ENCODE measurements at regions not wholly inside any gene's neighbourhood (a gene's known extent, or its start where the extent isn't known, plus 50 kb on each side); places are given as distances from the start of the nearest gene placed in this dataset.

DNA sequence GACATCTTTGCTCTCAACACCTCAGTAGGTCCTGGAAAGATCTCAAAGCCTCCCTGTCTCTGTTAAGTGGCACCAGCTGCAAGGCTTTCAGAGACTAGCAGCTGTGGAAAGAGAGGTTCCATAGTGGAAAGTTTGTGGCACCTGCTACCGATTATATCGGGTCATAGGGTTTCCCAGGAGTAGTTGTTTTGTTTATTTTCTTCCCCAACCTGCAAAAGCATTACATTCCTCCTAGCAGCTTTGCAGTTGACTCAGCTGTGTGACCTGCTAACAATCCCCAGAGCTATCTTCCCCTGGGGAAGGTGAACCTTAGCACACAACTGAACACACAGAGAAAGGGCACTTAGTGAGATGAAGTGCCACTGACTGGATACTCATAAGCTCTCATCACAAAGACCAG, 598.9 kb upstream of the GRM7 start:
- Histone ChIP-seq H3K36me3 (ENCODE audit: control insufficient read depth in 2 of 2, insufficient read depth in 2 of 2, low read length in 1 of 2) (no peaks in the 10 kb centered on the region), H3K4me3 (ENCODE audit: low read length in 2 of 2) (no peak overlapping the region), H3K27ac (ENCODE audit: low read depth in 1 of 2, low read length in 1 of 2) (no peak overlapping the region), H3K27me3 (ENCODE audit: control insufficient read depth in 2 of 2, insufficient read depth in 1 of 2, low read length in 1 of 2) (no peaks in the 10 kb centered on the region), H3K9me3 (ENCODE audit: control insufficient read depth in 2 of 2, insufficient read depth in 1 of 2, low read length in 1 of 2) (no peaks in the 10 kb centered on the region), H3K4me1 (ENCODE audit: control insufficient read depth in 2 of 2, insufficient read depth in 2 of 2, low read length in 2 of 2) (no peaks in the 10 kb centered on the region)
- 96% methylated on average over 2 of the region's 2 CpGs for WGBS
- DNase-seq (ENCODE audit: low read depth in 6 of 9, low spot score in 9 of 9): no peak

DNA sequence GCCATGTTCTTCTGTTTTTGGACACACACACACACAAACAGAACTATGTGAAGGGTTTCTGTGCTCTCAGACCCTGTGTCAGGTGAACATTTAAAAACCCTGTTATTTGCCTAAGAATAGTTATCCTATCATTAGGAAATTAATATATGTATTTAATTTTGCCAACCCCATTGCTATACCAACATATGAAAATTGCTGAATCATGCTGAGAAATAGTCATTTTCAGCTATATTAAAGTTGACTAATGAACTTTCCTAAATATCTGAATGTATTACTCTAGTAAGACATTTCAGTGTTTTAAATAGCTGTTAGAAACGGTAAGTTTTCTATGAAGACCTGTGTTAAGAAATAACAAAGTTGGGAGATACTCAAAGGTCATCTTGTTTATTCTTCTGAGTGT, 596.9 kb upstream of the GRM7 start:
- no peaks in the 10 kb centered on the region for H3K27me3 ChIP-seq (ENCODE audit: control insufficient read depth in 2 of 2, insufficient read depth in 1 of 2, low read length in 1 of 2)
- H3K4me1 ChIP-seq (ENCODE audit: control insufficient read depth in 2 of 2, insufficient read depth in 2 of 2, low read length in 2 of 2): no peaks in the 10 kb centered on the region
- H3K4me3 ChIP-seq (ENCODE audit: low read length in 2 of 2): no peak overlapping the region
- no peaks in the 10 kb centered on the region for H3K36me3 ChIP-seq (ENCODE audit: control insufficient read depth in 2 of 2, insufficient read depth in 2 of 2, low read length in 1 of 2)
- no peaks in the 10 kb centered on the region for H3K9me3 ChIP-seq (ENCODE audit: control insufficient read depth in 2 of 2, insufficient read depth in 1 of 2, low read length in 1 of 2)
- H3K27ac ChIP-seq (ENCODE audit: low read depth in 1 of 2, low read length in 1 of 2): no peak overlapping the region
- 92% methylated on average over 1 of the region's 1 CpG for WGBS
- no peak for DNase-seq (ENCODE audit: low read depth in 6 of 9, low spot score in 9 of 9)

DNA sequence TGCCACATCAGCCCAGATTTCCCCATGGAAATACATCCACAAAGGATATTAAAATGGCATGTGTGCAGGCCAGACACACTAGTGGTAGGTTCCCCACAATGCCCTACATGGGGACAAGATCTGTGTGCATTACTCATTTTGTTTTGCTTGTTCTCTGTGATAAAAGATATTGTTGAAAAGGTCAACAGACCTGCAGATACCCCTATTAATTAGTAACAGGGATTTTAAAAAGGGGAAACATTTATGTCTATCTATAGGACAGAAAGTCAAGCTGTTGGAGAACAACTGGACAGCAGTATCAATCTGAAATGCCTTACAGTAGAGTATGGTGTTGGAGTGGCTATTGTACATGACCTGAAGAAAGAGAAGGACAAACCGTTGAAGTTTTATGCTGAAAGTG, 596.0 kb upstream of the GRM7 start:
- H3K36me3 ChIP-seq (ENCODE audit: control insufficient read depth in 2 of 2, insufficient read depth in 2 of 2, low read length in 1 of 2): no peaks in the 10 kb centered on the region
- H3K4me1 ChIP-seq (ENCODE audit: control insufficient read depth in 2 of 2, insufficient read depth in 2 of 2, low read length in 2 of 2): no peaks in the 10 kb centered on the region
- H3K9me3 ChIP-seq (ENCODE audit: control insufficient read depth in 2 of 2, insufficient read depth in 1 of 2, low read length in 1 of 2): no peaks in the 10 kb centered on the region
- no peak overlapping the region for H3K27ac ChIP-seq (ENCODE audit: low read depth in 1 of 2, low read length in 1 of 2)
- no peaks in the 10 kb centered on the region for H3K27me3 ChIP-seq (ENCODE audit: control insufficient read depth in 2 of 2, insufficient read depth in 1 of 2, low read length in 1 of 2)
- no peak overlapping the region for H3K4me3 ChIP-seq (ENCODE audit: low read length in 2 of 2)
- DNase-seq (ENCODE audit: low read depth in 6 of 9, low spot score in 9 of 9): no peak
- 90% methylated on average over 1 of the region's 1 CpG for WGBS

DNA sequence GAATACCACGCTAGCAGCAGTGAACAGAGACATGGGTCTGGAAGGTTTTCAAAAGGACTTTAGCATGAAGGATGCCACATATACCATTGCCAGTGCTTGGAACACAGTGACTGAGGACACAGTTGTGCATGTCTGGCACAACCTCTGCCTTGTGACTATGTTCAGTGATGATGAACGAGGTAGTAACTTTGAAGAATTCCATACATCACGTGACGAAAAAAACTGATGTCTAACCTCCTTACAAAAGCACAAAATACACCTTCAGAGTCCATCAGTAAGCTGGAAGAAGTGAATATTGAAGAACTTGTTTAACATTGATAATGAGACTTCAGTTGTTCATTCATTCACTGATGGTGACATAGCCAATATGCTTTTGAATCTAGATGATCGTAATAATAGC, 594.8 kb upstream of the GRM7 start:
- Histone ChIP-seq H3K27me3 (ENCODE audit: control insufficient read depth in 2 of 2, insufficient read depth in 1 of 2, low read length in 1 of 2) (no peaks in the 10 kb centered on the region), H3K4me1 (ENCODE audit: control insufficient read depth in 2 of 2, insufficient read depth in 2 of 2, low read length in 2 of 2) (no peaks in the 10 kb centered on the region), H3K27ac (ENCODE audit: low read depth in 1 of 2, low read length in 1 of 2) (no peak overlapping the region), H3K9me3 (ENCODE audit: control insufficient read depth in 2 of 2, insufficient read depth in 1 of 2, low read length in 1 of 2) (no peaks in the 10 kb centered on the region), H3K4me3 (ENCODE audit: low read length in 2 of 2) (no peak overlapping the region), H3K36me3 (ENCODE audit: control insufficient read depth in 2 of 2, insufficient read depth in 2 of 2, low read length in 1 of 2) (no peaks in the 10 kb centered on the region)
- WGBS: 87% methylated on average over 5 of the region's 5 CpGs
- DNase-seq (ENCODE audit: low read depth in 6 of 9, low spot score in 9 of 9): no peak

DNA sequence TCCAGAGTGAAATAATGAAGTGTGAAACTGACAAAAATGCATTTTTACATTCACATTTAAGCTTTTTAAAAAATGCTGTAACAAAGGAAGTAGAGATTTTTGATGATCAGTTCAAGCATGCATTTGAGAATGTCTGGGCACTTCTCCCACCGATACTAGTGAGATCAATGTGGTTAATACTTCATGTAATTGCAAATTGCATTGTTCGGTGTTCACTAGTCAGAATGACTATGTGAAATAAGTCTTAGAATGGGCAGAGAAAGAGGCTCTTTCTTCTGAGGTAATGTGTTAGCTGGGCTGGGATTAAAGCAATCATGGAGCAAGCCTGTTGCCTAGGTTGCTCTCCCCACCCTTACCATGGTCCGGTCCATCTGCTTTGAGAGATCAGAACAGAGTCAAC, 587.0 kb upstream of the GRM7 start:
- DNase-seq (ENCODE audit: low read depth in 6 of 9, low spot score in 9 of 9): no peak
- Histone ChIP-seq H3K27me3 (ENCODE audit: control insufficient read depth in 2 of 2, insufficient read depth in 1 of 2, low read length in 1 of 2) (no peaks in the 10 kb centered on the region), H3K4me3 (ENCODE audit: low read length in 2 of 2) (no peak overlapping the region), H3K27ac (ENCODE audit: low read depth in 1 of 2, low read length in 1 of 2) (no peak overlapping the region), H3K36me3 (ENCODE audit: control insufficient read depth in 2 of 2, insufficient read depth in 2 of 2, low read length in 1 of 2) (no peaks in the 10 kb centered on the region), H3K9me3 (ENCODE audit: control insufficient read depth in 2 of 2, insufficient read depth in 1 of 2, low read length in 1 of 2) (peaks cover 0 to 6% of the 10 kb centered on the region in 2 donors), H3K4me1 (ENCODE audit: control insufficient read depth in 2 of 2, insufficient read depth in 2 of 2, low read length in 2 of 2) (no peaks in the 10 kb centered on the region)
- 94% methylated on average over 3 of the region's 3 CpGs for WGBS

DNA sequence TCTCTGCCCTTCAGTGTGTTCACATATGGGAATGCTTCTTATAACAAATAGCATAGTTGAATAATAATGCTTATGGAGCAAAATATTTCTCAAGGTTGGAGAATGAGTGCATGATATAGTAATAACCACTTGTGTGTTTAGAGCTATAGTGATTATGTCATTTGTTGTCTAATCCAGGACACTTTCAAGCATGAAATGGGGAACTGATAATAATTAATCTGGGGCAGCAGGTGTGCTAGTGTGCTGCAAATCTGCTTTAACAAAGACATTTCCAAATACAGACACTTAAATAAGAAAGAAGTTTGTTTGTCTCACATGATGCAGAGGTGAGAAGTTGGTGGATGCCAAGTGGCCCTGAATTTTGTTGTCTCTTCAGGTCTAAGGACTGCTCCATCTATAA, 579.3 kb upstream of the GRM7 start:
- Histone ChIP-seq H3K9me3 (ENCODE audit: control insufficient read depth in 2 of 2, insufficient read depth in 1 of 2, low read length in 1 of 2) (no peaks in the 10 kb centered on the region), H3K27me3 (ENCODE audit: control insufficient read depth in 2 of 2, insufficient read depth in 1 of 2, low read length in 1 of 2) (no peaks in the 10 kb centered on the region), H3K36me3 (ENCODE audit: control insufficient read depth in 2 of 2, insufficient read depth in 2 of 2, low read length in 1 of 2) (no peaks in the 10 kb centered on the region), H3K4me3 (ENCODE audit: low read length in 2 of 2) (no peak overlapping the region), H3K4me1 (ENCODE audit: control insufficient read depth in 2 of 2, insufficient read depth in 2 of 2, low read length in 2 of 2) (no peaks in the 10 kb centered on the region), H3K27ac (ENCODE audit: low read depth in 1 of 2, low read length in 1 of 2) (no peak overlapping the region)
- DNase-seq (ENCODE audit: low read depth in 6 of 9, low spot score in 9 of 9): no peak

DNA sequence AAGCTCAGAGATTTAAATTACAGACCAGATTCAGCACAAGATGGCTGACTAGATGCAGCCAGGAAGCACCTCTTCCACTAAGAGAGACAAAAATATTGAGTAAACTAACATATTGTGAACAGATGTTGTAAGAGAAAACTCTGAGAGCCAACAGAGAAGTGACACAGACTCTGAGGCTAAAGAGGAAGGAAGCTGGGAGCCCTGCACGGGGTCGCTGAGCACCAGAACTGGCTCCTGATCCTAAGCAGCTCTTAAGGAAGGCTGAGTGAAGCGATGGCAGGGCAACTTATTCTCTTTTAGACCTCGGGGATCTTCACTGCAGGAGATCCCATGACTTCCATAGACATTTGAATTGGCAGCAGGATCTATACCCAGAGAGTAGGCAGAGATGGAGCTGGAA, 578.0 kb upstream of the GRM7 start:
- H3K27me3 ChIP-seq (ENCODE audit: control insufficient read depth in 2 of 2, insufficient read depth in 1 of 2, low read length in 1 of 2): no peaks in the 10 kb centered on the region
- DNase-seq (ENCODE audit: low read depth in 6 of 9, low spot score in 9 of 9): no peak

GRCh38 chr3:6287088-6287875, 573.6 kb upstream of the GRM7 start:
- Histone ChIP-seq H3K36me3 (ENCODE audit: control insufficient read depth in 2 of 2, insufficient read depth in 2 of 2, low read length in 1 of 2) (no peaks in the 10 kb centered on the region), H3K9me3 (ENCODE audit: control insufficient read depth in 2 of 2, insufficient read depth in 1 of 2, low read length in 1 of 2) (peaks cover 2 to 8% of the 10 kb centered on the region in 2 donors), H3K27ac (ENCODE audit: low read depth in 1 of 2, low read length in 1 of 2) (no peak overlapping the region), H3K27me3 (ENCODE audit: control insufficient read depth in 2 of 2, insufficient read depth in 1 of 2, low read length in 1 of 2) (no peaks in the 10 kb centered on the region), H3K4me3 (ENCODE audit: low read length in 2 of 2) (no peak overlapping the region), H3K4me1 (ENCODE audit: control insufficient read depth in 2 of 2, insufficient read depth in 2 of 2, low read length in 2 of 2) (no peaks in the 10 kb centered on the region)
- no peak for DNase-seq (ENCODE audit: low read depth in 6 of 9, low spot score in 9 of 9)
- WGBS: 94% methylated on average over 5 of the region's 5 CpGs

More for the DNA sequence above, 578.0 kb upstream of the GRM7 start:
- no peaks in the 10 kb centered on the region for H3K4me1 ChIP-seq (ENCODE audit: control insufficient read depth in 2 of 2, insufficient read depth in 2 of 2, low read length in 2 of 2)
- WGBS: 7% methylated on average over 4 of the region's 4 CpGs
- H3K36me3 ChIP-seq (ENCODE audit: control insufficient read depth in 2 of 2, insufficient read depth in 2 of 2, low read length in 1 of 2): no peaks in the 10 kb centered on the region
- no peak overlapping the region for H3K27ac ChIP-seq (ENCODE audit: low read depth in 1 of 2, low read length in 1 of 2)
- H3K9me3 ChIP-seq (ENCODE audit: control insufficient read depth in 2 of 2, insufficient read depth in 1 of 2, low read length in 1 of 2): no peaks in the 10 kb centered on the region
- no peak overlapping the region for H3K4me3 ChIP-seq (ENCODE audit: low read length in 2 of 2)

DNA sequence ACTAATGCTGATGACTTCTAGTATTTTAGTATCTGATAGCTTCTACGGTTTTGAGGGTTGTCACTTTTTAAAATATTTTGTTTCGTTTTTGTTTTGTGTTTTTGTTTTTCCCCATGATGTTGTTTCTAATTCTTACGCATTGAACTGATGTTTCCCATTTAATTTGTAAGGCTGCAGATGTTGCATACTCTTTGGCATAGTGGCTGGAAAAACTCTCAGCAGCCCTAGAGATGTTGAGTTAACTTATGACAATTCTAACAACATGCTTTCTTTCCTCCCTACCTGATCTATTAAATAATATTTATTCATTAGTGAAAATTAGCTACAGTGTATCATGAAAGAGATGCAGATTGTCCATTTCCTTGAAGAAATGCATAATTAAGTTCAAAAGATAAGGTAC, 559.3 kb upstream of the GRM7 start:
- no peak overlapping the region for H3K27ac ChIP-seq (ENCODE audit: low read depth in 1 of 2, low read length in 1 of 2)
- no peaks in the 10 kb centered on the region for H3K36me3 ChIP-seq (ENCODE audit: control insufficient read depth in 2 of 2, insufficient read depth in 2 of 2, low read length in 1 of 2)
- H3K4me3 ChIP-seq (ENCODE audit: low read length in 2 of 2): no peak overlapping the region
- H3K9me3 ChIP-seq (ENCODE audit: control insufficient read depth in 2 of 2, insufficient read depth in 1 of 2, low read length in 1 of 2): peaks cover 0 to 5% of the 10 kb centered on the region in 2 donors
- no peak for DNase-seq (ENCODE audit: low read depth in 6 of 9, low spot score in 9 of 9)
- 92% methylated on average over 3 of the region's 3 CpGs for WGBS
- no peaks in the 10 kb centered on the region for H3K4me1 ChIP-seq (ENCODE audit: control insufficient read depth in 2 of 2, insufficient read depth in 2 of 2, low read length in 2 of 2)
- H3K27me3 ChIP-seq (ENCODE audit: control insufficient read depth in 2 of 2, insufficient read depth in 1 of 2, low read length in 1 of 2): no peaks in the 10 kb centered on the region
